ENCODE measurements at regions not wholly inside any gene's neighbourhood (a gene's known extent, or its start where the extent isn't known, plus 50 kb on each side); places are given as distances from the start of the nearest gene placed in this dataset.
A peak's percentile ranks its signal among the peaks of the same experiment; 100 is the strongest.

- H3K27ac Mint-ChIP-seq: no peak overlapping the region
- H3K36me3 Mint-ChIP-seq: no peaks in the 10 kb centered on the region
- TF ChIP-seq CTCF (conservative IDR thresholded peaks at IDR 0.05): no peak
- no peaks in the 10 kb centered on the region for H3K27me3 Mint-ChIP-seq
- peaks cover 12% of the 10 kb centered on the region for H3K9me3 Mint-ChIP-seq
- H3K4me3 Mint-ChIP-seq: no peak overlapping the region
- peaks cover 46% of the 10 kb centered on the region for H3K4me1 Mint-ChIP-seq (ENCODE audit: unreplicated experiment)
- no peak for DNase-seq (ENCODE audit: extremely low spot score, unreplicated experiment)
Observed at GRCh38 chr3:193847402-193847801, 254.4 kb downstream of the OPA1 start.

GRCh38 chr3:193848547-193848946, 255.5 kb downstream of the OPA1 start:
- no peak for DNase-seq (ENCODE audit: extremely low spot score, unreplicated experiment)
- no peak overlapping the region for H3K27ac Mint-ChIP-seq
- H3K27me3 Mint-ChIP-seq: no peaks in the 10 kb centered on the region
- no peak overlapping the region for H3K4me3 Mint-ChIP-seq
- no peak for TF ChIP-seq CTCF (conservative IDR thresholded peaks at IDR 0.05)
- H3K4me1 Mint-ChIP-seq (ENCODE audit: unreplicated experiment): peaks cover 48% of the 10 kb centered on the region
- peaks cover 6% of the 10 kb centered on the region for H3K9me3 Mint-ChIP-seq
- H3K36me3 Mint-ChIP-seq: no peaks in the 10 kb centered on the region

GRCh38 chr3:193850084-193850619, 257.1 kb downstream of the OPA1 start:
- Mint-ChIP-seq H3K27me3 (no peaks in the 10 kb centered on the region), H3K4me3 (no peak overlapping the region), H3K27ac (no peak overlapping the region), H3K9me3 (peaks cover 4% of the 10 kb centered on the region), H3K4me1 (ENCODE audit: unreplicated experiment) (peaks cover 38% of the 10 kb centered on the region), H3K36me3 (no peaks in the 10 kb centered on the region)
- no peak for DNase-seq (ENCODE audit: extremely low spot score, unreplicated experiment)
- TF ChIP-seq CTCF (conservative IDR thresholded peaks at IDR 0.05): no peak

GRCh38 chr3:193851428-193851847, 258.4 kb downstream of the OPA1 start:
- Mint-ChIP-seq H3K9me3 (peaks cover 6% of the 10 kb centered on the region), H3K4me1 (ENCODE audit: unreplicated experiment) (peaks cover 34% of the 10 kb centered on the region), H3K27me3 (no peaks in the 10 kb centered on the region), H3K4me3 (peak overlapping the region; percentile 41), H3K36me3 (no peaks in the 10 kb centered on the region), H3K27ac (peak overlapping the region; percentile 66)
- TF ChIP-seq CTCF (conservative IDR thresholded peaks at IDR 0.05): no peak
- DNase-seq (ENCODE audit: extremely low spot score, unreplicated experiment): no peak

GRCh38 chr3:193851941-193852674, 259.1 kb downstream of the OPA1 start:
- Mint-ChIP-seq H3K4me3 (peak overlapping the region; percentile 39), H3K4me1 (ENCODE audit: unreplicated experiment) (peaks cover 30% of the 10 kb centered on the region), H3K27ac (peak overlapping the region; percentile 66), H3K36me3 (no peaks in the 10 kb centered on the region), H3K27me3 (no peaks in the 10 kb centered on the region), H3K9me3 (peaks cover 12% of the 10 kb centered on the region)
- DNase-seq (ENCODE audit: extremely low spot score, unreplicated experiment): no peak
- no peak for TF ChIP-seq CTCF (conservative IDR thresholded peaks at IDR 0.05)
